ENCODE measurements at regions not wholly inside any gene's neighbourhood (a gene's known extent, or its start where the extent isn't known, plus 50 kb on each side); places are given as distances from the start of the nearest gene placed in this dataset.

GRCh38 chr15:94177112-94177511 is 54.2 kb upstream of the MCTP2 start:
- no peak for DNase-seq (ENCODE audit: low read depth)

DNA sequence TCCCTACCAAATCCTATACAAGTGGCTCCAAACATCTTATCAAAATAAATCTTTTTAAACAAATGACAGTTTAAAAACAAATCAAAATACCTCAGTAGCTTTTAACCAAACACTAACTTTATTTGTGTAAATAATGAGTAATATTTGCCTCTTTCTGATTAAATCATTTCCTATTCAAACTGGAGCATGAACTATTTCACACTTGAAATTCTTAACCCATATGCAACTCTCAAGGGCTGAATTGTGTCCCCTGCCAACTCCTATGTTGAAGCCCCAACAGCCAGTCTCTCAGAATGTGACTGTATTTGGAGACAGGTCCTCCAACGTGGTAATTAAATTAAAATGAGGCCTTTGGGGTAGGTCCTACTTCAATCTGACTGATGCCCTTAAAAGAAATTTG is 55.9 kb upstream of the MCTP2 start:
- no peak for DNase-seq (ENCODE audit: low read depth)

- peak; percentile 4 for DNase-seq (ENCODE audit: low read depth)
Measured at GRCh38 chr15:94174399-94174802, 57.0 kb upstream of the MCTP2 start.

DNA sequence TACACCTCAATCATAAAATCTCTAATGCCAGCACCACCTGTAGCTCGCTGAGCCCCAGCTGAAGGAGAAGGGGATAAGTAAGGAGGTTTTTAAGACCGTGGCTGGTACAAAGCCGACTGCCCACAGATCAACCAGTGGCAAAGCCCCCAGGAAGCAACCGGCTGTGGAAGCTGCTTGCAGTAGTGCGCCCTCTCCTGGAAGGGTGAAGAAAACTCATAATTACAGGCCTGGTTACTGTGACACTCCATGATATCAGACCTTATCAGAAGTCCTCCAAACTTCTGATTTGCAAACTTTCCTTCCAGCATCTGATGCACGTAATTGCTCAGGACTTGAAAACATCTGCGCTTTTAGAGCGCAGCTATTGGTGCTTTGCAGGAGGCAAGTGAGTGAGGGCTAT is 63.1 kb upstream of the MCTP2 start:
- no peak for DNase-seq (ENCODE audit: low read depth)

GRCh38 chr15:94164971-94165370 is 66.4 kb upstream of the MCTP2 start:
- DNase-seq (ENCODE audit: low read depth), result no peak

GRCh38 chr15:94164202-94164807 is 67.1 kb upstream of the MCTP2 start:
- DNase-seq (ENCODE audit: low read depth), result peak; percentile 19

DNA sequence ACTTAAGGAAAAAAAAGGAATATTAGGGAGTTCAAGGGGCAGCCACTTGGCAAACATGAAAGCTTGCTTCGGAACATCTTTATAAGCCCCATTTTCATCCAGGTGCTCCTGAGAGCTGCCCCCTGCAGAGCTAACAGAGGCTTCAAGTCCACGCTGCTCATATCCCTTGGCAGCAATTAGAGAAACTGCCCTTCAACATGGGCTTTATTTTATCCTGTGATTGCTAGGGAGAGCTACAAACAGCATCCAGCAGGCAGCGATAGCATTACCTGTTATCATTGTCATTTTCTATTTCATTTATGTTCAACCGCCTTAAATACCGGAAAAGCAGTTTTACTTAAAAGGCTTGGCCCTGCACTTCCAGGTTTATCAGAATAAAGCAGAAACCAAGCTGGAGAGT is 68.4 kb upstream of the MCTP2 start:
- DNase-seq (ENCODE audit: low read depth), result no peak

DNA sequence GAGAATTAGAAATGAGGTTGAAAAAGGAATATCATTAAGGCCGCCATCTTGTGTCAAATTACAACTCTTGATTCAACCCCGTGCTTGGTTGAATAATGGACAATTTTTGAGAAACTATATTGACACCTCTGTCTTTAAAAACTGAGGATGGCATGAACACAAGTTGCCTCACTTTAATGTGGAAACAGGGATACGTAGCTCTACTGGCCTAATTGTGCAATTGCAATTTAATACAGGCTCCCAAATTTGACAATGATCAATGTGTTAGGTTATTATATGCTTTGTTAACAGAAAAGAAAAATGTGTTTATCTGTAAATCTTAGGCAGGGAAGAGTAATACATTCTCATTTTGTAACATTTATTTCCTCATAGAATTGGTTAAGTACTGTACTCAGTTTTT is 77.1 kb upstream of the MCTP2 start:
- DNase-seq (ENCODE audit: low read depth), result no peak

DNA sequence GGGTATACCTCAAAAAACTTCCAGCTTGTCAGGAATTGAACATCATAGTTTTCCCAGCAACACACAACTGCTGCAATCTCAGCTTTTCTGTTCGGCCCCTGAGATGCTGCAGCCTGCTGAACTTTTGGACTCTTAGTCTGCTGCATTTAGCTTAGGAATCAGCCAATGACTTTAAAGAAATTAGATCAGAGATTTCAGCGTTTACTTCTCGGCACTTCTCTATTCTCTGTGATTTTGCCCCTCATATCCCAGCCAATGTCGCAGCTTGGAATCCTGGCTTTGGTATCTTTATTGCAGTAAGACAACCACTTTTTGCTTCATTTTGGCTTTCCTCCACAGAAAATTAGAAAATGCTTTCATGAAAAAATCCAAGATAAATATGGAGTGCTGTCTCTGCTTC is 86.3 kb upstream of the MCTP2 start:
- DNase-seq (ENCODE audit: low read depth), result no peak

GRCh38 chr15:94141802-94142201 is 89.6 kb upstream of the MCTP2 start:
- DNase-seq (ENCODE audit: low read depth), result no peak

DNA sequence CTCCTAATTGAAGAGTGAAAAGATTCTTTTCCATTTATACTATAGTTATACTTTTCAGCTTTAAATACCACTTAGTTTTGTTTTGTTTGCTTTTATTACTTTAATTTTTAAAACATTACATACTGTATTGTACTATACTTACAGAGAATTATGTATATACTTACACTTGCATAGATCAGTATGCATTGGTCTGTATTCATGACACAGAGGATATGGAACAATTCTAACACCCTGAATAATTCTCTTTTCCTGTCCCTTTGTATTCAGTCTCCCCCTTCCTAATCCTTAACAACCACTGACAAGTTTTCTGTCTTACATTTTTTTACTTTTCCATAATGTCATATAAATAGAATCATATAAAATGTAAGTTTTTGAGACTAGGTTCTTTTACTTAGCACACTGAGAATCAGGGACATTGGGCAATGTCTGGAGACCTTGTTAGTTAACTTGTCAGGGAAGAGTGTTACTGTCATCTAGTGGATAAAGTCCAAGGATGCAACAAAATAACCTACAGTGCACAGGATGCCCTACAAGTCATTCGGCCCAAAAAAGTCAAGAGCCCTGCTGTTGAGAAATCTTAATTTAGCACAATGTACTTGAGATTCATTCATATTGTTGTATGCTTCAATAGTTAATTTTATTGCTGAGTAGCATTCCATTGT is 95.7 kb upstream of the MCTP2 start:
- no peak for DNase-seq (ENCODE audit: low read depth)

DNA sequence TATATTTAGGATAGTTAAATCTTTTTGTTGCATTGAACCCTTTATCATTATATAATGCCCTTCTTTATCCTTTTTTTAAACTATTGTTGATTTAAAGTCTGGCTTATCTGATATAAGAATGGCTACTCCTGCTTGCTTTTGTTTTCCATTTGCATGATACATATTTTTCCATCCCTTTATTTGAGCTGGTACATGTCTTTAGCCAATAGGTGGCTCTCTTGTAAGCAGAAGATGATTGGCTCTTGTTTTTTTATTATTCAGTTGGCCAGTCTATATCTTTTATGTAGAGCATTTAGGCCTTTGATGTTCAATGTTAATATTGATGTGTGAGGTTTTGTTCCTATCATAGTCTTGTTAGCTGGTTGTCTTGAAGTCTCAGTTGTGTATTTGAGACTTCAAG is 99.5 kb upstream of the MCTP2 start:
- DNase-seq (ENCODE audit: low read depth), result no peak

- DNase-seq (ENCODE audit: low read depth), result no peak
Measured at GRCh38 chr15:94130504-94130903, 100.9 kb upstream of the MCTP2 start.

GRCh38 chr15:94127006-94127405 is 104.4 kb upstream of the MCTP2 start:
- no peak for DNase-seq (ENCODE audit: low read depth)

GRCh38 chr15:94125698-94126097 is 105.7 kb upstream of the MCTP2 start:
- no peak for DNase-seq (ENCODE audit: low read depth)

DNA sequence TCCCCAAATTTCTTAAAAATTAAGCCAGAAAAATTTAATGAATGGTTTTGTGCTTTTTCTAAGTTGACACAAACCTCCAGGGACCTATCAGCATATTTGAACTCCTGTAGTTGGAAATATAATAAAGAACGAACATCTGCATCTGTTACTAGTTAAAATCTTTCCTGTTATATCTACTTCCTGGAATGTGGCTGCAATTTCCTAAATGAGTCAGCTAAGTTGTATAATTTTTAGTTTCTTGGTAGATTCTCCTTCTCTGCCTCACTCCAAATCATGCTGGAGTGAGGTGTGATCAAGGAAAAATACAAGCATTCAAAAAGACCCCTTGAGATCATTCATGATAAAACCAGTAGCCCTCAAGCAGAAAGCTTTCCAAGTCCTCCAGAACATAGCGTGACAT is 106.2 kb upstream of the MCTP2 start:
- DNase-seq (ENCODE audit: low read depth), result no peak

DNA sequence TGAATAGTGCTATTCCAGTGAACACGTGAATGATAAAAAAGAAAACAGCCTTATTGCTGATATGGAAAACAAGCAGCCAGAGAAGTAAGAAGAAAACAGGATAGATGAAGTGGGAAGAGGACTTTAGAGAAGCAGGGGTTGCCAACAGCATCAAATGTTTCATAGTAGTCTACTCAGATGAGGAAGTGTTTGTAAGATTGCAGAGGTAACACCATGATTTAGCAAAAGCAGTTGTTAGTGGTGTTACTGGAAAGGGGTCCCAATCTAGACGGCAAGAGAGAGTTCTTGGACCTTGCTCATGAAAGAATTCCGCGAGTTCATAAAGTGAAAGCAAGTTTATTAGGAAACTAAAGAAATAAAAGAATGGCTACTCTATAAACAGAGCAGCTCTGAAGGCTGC is 108.8 kb upstream of the MCTP2 start:
- DNase-seq (ENCODE audit: low read depth), result no peak

DNA sequence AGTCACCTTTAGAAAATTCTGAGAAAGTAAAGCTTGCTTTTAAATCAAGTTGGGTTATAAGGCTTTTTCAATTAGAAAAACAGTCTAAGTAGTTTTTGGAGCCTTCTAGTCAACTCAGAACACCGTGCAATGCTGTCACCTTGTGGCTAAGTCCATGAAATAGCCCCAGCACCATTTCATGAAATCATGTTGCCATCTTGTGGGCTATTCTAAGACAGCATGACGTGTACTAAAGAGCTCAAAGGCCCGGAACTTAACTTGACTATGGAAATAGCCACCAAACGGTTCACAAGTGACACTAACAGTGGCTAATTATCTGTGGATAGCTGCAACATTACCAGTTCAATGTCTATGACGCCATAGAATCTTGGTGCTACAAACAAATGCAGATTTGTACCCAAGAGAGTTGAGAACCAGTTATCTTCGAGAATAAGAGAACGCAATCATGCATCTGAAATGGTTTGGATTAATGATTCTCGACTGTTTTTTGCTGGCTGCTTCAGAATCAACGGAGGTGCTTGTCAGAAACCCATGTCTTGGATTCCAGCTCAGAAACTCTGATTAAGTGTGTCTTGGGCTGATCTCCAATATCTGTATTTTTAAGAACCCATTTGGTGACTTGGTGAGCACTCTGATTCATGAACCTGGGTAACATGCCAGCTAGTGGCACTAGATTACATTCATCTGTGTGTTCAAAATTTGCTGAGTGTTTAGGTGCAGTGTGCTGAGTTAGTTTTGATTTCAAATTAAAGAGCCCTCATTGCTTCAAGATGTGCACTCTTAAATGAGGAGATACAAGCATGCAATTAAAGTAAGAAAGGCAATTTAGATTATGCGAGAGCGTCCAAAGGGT is 111.2 kb upstream of the MCTP2 start:
- peak; percentile 21 for DNase-seq (ENCODE audit: low read depth)

- no peak for DNase-seq (ENCODE audit: low read depth)
Measured at GRCh38 chr15:94119298-94119811, 112.0 kb upstream of the MCTP2 start.

- no peak for DNase-seq (ENCODE audit: low read depth)
Measured at GRCh38 chr15:94110476-94111130, 120.8 kb upstream of the MCTP2 start.

DNA sequence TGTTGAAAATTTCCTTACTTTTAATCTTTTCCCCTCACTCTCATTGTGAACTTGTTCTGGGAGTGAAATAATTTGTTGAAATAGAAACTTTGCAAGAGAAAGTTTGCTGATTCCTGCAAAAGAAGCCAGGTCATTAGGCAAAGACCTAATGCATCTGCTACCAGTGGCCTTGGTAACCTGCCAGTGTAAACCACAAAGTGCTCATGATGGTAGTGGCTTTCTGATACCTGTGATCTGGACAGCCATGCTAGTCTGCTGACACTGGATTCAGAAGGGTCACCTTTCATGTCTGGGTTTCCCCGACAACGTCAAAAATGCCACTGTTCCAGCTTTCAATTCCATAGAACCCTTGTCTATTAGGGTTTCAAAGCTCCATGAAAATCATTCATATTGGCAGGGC is 123.7 kb upstream of the MCTP2 start:
- DNase-seq (ENCODE audit: low read depth), result no peak

DNA sequence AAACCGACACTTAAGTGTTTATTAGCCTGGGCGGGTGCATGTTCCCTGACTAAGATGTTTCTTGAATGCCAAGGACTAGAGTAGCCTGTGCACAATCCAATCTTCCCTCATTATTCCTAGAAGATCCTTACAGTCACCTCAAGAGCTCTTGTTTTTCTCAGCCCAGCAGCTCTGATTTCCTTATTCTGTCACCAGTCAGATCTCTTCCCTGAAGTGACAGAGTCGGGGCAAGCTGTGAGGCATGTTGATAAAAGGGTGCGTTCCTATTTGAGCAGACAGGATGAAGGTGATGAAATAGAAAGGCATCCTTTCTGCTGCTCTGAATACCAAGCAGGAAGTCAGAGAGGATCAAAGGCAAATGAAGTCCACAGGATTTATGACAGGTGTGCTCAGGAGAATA is 125.6 kb upstream of the MCTP2 start:
- DNase-seq (ENCODE audit: low read depth), result no peak

GRCh38 chr15:94100863-94101262 is 130.5 kb upstream of the MCTP2 start:
- no peak for DNase-seq (ENCODE audit: low read depth)
